BE2C (cell line): ENCODE measurements at regions not wholly inside any gene's neighbourhood (a gene's known extent, or its start where the extent isn't known, plus 50 kb on each side); places are given as distances from the start of the nearest gene placed in this dataset.

Experiments used
- DNase-seq: peaks from one replicate; pipeline ENCODE4 v3.0.0-alpha.2; 2020
- H3K27me3 ChIP-seq: fragments of 250-450 bp; sonication (Bioruptor Pico); 2 replicates; pipeline ENCODE4 v1.5.1; 2020; ENCODE audit warnings: mild to moderate bottlenecking
- H3K36me3 ChIP-seq: fragments of 250-450 bp; sonication (Bioruptor Pico); 2 replicates; pipeline ENCODE4 v1.5.1; 2020; ENCODE audit warnings: mild to moderate bottlenecking
- H3K4me1 ChIP-seq: fragments of 250-450 bp; sonication (Bioruptor Pico); 2 replicates; pipeline ENCODE4 v1.5.1; 2020
- H3K4me3 ChIP-seq: 2 replicates; pipeline ENCODE4 v1.5.1; 2011; ENCODE audit warnings: low read depth, low read length
- H3K9me3 ChIP-seq: fragments of 250-450 bp; sonication (Bioruptor Pico); 2 replicates; pipeline ENCODE4 v1.5.1; 2020
- CTCF ChIP-seq: IDR thresholded peaks from 2 replicates; pipeline ENCODE4 v1.5.1; 2012; ENCODE audit warnings: mild to moderate bottlenecking, low read depth, low read length

GRCh38 chr13:33931397-33932311 is 113.7 kb downstream of the RFC3 start:
- TF ChIP-seq CTCF: peak; percentile 72
- no peak overlapping the region for H3K4me3 ChIP-seq
- no peaks in the 10 kb centered on the region for H3K36me3 ChIP-seq
- peak; percentile 64 for DNase-seq
- no peaks in the 10 kb centered on the region for H3K27me3 ChIP-seq
- H3K4me1 ChIP-seq: peaks cover 18% of the 10 kb centered on the region
- H3K9me3 ChIP-seq: no peaks in the 10 kb centered on the region

GRCh38 chr13:33932769-33933406 is 114.9 kb downstream of the RFC3 start:
- no peak for DNase-seq
- Histone ChIP-seq H3K9me3 (no peaks in the 10 kb centered on the region), H3K4me3 (no peak overlapping the region), H3K4me1 (peaks cover 24% of the 10 kb centered on the region), H3K27me3 (no peaks in the 10 kb centered on the region), H3K36me3 (no peaks in the 10 kb centered on the region)
- TF ChIP-seq CTCF: no peak

- Histone ChIP-seq H3K27me3 (no peaks in the 10 kb centered on the region), H3K36me3 (no peaks in the 10 kb centered on the region), H3K4me1 (peaks cover 24% of the 10 kb centered on the region), H3K9me3 (no peaks in the 10 kb centered on the region), H3K4me3 (no peak overlapping the region)
- DNase-seq: no peak
- TF ChIP-seq CTCF: no peak
These were observed 115.9 kb downstream of the RFC3 start for GRCh38 chr13:33933810-33934209.

GRCh38 chr13:33934343-33934742 is 116.4 kb downstream of the RFC3 start:
- TF ChIP-seq CTCF: no peak
- peaks cover 24% of the 10 kb centered on the region for H3K4me1 ChIP-seq
- no peak overlapping the region for H3K4me3 ChIP-seq
- DNase-seq: no peak
- no peaks in the 10 kb centered on the region for H3K9me3 ChIP-seq
- H3K27me3 ChIP-seq: no peaks in the 10 kb centered on the region
- H3K36me3 ChIP-seq: no peaks in the 10 kb centered on the region

- Histone ChIP-seq H3K4me1 (peaks cover 24% of the 10 kb centered on the region), H3K4me3 (no peak overlapping the region), H3K27me3 (no peaks in the 10 kb centered on the region), H3K36me3 (no peaks in the 10 kb centered on the region), H3K9me3 (no peaks in the 10 kb centered on the region)
- TF ChIP-seq CTCF: no peak
- DNase-seq: no peak
These were observed 117.0 kb downstream of the RFC3 start for GRCh38 chr13:33934951-33935371.

- Histone ChIP-seq H3K36me3 (no peaks in the 10 kb centered on the region), H3K27me3 (no peaks in the 10 kb centered on the region), H3K4me3 (no peak overlapping the region), H3K9me3 (no peaks in the 10 kb centered on the region), H3K4me1 (peaks cover 24% of the 10 kb centered on the region)
- TF ChIP-seq CTCF: no peak
- no peak for DNase-seq
These were observed 118.0 kb downstream of the RFC3 start for GRCh38 chr13:33935969-33936368.
